SW 1271 (cell line): ENCODE measurements at regions not wholly inside any gene's neighbourhood (a gene's known extent, or its start where the extent isn't known, plus 50 kb on each side); places are given as distances from the start of the nearest gene placed in this dataset.

Experiments
- DNase-seq, 2 experiments: peaks; one replicate each; lab custom pipeline; 2025; lab: John Stamatoyannopoulos, UW

DNA sequence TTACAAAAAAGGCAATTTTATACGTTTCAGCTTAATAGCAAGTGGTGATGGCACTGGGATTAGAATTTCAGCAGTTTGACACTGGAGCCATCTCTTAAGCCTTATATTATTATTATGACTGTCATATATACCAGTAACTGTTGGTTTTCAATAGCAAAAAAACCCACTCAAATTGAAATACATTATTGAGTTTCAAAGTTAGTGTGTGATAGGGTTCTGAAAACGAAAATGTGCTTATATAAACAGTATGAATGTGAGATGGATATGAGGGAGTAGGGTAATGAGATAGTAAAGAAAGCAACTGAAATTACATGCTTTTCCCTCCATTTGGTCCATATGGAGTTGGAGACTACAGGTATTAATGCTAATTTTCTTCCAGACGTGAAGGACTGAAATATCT, 68.6 kb upstream of the ACTBL2 start:
- DNase-seq: no peak

DNA sequence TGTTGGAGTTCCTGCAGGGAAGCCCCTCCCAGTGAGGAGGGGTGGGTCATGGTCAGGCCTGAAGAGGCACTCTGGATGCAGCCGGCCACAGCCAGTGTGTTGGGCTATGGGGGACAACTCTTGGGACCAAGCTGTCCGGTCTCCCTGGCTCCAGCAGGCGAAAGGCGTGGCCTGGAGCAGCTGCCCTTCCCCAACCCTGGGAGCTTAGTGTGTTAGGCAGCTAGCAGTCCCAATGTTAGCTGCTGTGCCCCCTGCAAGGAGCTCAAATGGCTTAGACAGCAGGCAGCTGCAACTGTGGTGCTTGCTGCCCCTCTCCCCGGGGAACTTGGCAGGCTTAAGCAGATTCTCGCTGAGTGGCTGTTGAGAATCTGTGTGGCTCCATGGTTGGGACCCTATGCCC, 67.5 kb upstream of the ACTBL2 start:
- DNase-seq: no peak

DNA sequence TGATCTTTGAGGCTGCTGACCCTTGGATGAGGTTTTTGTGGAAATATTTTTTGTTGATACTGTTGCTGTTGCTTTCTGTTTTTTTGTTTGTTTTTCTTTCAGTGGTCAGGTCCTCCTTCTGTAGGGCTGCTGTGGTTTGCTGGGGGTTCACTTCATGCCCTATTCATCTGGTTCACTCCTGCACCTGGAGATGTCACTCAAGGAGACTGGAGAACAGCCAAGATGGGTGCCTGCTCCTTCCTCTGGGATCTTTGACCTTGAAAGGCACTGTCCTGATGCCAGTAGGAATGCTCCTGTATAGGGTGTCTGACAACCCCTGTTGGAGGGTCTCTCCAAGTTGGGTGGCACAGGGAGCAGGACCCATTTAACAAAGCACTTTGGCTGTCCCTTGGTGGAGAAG, 67.0 kb upstream of the ACTBL2 start:
- no peak for DNase-seq

DNA sequence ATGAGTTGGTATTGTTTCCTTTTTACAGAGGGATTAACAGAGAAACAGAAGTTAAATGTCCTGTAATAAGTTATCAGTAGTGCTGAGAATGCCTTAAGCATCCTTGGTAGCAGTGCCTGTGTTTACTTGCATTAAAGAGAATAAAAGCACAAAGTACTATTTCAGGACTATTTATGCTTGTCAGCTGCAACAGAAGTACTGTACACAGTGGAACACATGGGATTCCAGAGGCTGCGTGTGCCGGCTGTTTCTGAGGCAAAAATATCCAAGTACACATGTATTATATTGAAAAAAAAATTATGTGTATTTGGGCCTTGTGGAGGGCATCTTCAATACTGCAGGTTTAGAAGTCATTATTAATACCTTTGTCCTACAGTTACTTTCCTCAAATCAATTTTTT, 58.2 kb upstream of the ACTBL2 start:
- no peak for DNase-seq

DNA sequence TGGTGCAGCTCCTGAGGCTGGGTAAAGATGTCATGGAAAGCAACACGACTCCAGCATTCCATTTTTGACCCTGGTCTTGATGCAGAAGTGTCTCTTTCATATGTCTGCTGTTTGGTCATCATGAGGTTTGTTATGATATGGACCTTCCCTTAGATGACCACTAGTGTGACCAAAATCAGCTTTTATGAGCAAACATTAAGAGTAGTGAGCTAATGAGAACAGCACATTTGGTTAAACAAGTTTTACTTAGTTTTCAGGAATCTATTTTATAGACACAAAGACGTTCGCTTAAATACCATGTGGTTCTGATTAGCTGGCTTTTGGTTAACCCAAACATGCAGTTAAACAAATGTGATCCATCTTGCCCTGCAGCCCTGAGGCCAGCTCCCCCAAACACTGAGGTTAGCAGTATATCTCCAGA, 56.7 kb upstream of the ACTBL2 start:
- DNase-seq: no peak

DNA sequence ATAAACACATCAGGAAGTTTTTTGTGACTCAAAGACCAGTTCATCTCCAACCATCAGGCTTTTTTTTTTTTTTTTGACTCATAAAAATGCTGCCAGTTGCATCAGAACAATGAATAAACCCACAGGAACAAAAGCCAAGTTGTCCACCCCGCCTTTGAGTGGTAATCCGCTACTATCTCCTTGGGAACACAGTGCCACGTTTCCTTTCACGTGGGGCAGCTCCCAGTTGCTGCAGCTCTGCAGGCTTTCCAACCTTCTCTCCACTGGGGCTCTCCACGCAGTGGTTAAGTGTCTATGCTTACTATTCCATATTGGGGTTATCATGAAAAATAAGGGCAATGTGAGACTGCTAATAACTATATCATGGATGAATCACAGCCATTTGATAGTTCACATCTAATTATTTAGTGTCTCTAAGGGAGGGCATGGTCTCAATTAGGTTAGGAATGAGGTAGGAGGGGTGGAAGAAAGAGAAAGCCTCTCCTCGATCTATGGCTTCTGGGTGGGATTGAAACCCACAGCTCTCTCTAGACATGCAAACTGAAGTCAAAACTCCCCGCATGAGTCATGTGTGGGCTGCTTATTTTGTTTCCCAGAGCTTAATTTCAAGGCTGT, 55.8 kb upstream of the ACTBL2 start:
- no peak for DNase-seq

DNA sequence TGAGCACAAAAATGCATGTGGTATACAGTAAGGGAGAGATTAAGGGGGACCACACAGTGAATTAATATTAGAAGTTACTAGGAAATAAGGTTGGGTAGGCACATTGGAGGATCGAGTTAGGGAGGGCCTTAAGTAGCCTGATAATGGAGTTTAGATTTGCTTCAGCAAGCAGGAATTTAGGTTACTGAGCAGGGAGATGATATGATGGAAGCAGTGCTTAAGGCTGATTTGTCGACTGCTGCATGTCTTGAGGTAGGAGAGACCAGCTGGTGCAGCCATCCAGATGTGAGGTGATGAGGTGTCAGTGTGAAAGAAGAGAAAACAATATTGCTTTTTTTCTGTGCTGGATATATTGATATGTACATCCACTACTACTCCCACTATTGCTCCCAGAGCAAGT, 55.2 kb upstream of the ACTBL2 start:
- DNase-seq: no peak

DNA sequence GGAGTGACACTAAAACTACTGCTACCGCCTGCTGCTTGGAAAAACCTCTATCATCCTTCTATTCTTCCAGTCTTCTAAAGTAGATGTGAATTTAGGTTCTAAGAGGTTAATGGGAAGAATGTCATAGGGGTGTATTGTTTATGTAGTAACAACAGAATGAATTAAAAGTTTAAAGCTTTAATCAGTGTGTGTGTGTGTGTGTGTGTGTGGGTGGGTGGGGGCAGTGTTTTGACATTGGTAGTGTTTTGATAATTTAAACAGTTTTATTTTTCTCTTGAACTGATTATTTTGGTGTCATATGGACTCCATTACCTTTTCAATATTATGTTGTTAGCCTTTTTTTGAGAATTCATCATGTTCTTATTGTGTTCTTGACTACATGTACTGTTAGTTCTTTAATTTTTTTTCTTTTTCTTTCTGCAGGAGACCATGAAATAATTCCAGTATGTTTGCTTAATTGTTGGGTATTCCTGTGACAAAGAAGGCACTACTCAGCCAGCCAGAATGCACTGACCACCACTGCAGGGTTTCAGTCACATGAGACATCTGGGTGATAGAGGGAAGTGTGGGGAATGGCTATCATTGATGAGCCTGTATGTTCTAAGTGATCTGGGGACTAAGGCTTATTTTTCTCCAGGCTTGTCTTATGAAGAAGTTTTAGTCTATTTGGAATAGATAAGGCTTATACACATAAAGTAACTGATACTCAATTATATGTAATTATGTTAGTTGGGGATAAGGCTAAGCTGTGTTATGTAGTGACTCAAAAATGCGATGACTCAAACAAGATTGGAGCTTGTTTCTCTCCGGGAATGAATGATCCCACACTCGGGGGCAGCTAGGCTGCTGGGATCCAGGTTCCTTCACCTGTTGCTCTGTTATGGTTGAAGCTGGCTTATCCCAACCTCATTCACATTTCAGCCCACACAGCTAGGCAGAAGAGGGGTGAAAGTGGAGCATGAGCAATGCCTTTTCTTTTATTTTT, 50.2 kb upstream of the ACTBL2 start:
- no peak for DNase-seq
